T-helper 2 cell treated with Interferon-gamma antibody and Interleukin-4, amounts not matched to agents 5 μg/mL and 100 μg/mL, for 36 hours (primary cell): ENCODE measurements at regions not wholly inside any gene's neighbourhood (a gene's known extent, or its start where the extent isn't known, plus 50 kb on each side); places are given as distances from the start of the nearest gene placed in this dataset.

Source experiments
- DNase-seq: peaks from one replicate; pipeline ENCODE4 v3.0.0; 2021; ENCODE audit warnings: low spot score
- H3K27ac Mint-ChIP-seq: one replicate; pipeline ENCODE4 v1.8.0; 2021; ENCODE audit warnings: mild to moderate bottlenecking, mixed read lengths
- H3K27me3 Mint-ChIP-seq: one replicate; pipeline ENCODE4 v1.8.0; 2021; ENCODE audit warnings: low read depth, mixed read lengths
- H3K36me3 Mint-ChIP-seq: one replicate; pipeline ENCODE4 v1.8.0; 2021; ENCODE audit warnings: low read depth, mixed read lengths
- H3K4me1 Mint-ChIP-seq: one replicate; pipeline ENCODE4 v1.8.0; 2021; ENCODE audit warnings: low read depth, mixed read lengths
- H3K4me3 Mint-ChIP-seq: one replicate; pipeline ENCODE4 v1.8.0; 2022; ENCODE audit warnings: mild to moderate bottlenecking, moderate library complexity, mixed read lengths
- H3K9me3 Mint-ChIP-seq: one replicate; pipeline ENCODE4 v1.8.0; 2021; ENCODE audit warnings: mixed read lengths

GRCh38 chr4:105092768-105093167 lies 53.9 kb upstream of the TET2 start:
- no peak overlapping the region for H3K4me3 Mint-ChIP-seq
- H3K4me1 Mint-ChIP-seq, result no peaks in the 10 kb centered on the region
- H3K27ac Mint-ChIP-seq, result no peak overlapping the region
- no peaks in the 10 kb centered on the region for H3K36me3 Mint-ChIP-seq
- peaks cover 28% of the 10 kb centered on the region for H3K9me3 Mint-ChIP-seq
- no peak for DNase-seq
- no peaks in the 10 kb centered on the region for H3K27me3 Mint-ChIP-seq

- no peaks in the 10 kb centered on the region for H3K36me3 Mint-ChIP-seq
- H3K4me3 Mint-ChIP-seq, result no peak overlapping the region
- no peaks in the 10 kb centered on the region for H3K4me1 Mint-ChIP-seq
- H3K27ac Mint-ChIP-seq, result no peak overlapping the region
- peaks cover 40% of the 10 kb centered on the region for H3K9me3 Mint-ChIP-seq
- no peak for DNase-seq
- H3K27me3 Mint-ChIP-seq, result no peaks in the 10 kb centered on the region
These were observed 52.7 kb upstream of the TET2 start for GRCh38 chr4:105093975-105094374.
